ENCODE measurements at regions not wholly inside any gene's neighbourhood (a gene's known extent, or its start where the extent isn't known, plus 50 kb on each side); places are given as distances from the start of the nearest gene placed in this dataset.

DNA sequence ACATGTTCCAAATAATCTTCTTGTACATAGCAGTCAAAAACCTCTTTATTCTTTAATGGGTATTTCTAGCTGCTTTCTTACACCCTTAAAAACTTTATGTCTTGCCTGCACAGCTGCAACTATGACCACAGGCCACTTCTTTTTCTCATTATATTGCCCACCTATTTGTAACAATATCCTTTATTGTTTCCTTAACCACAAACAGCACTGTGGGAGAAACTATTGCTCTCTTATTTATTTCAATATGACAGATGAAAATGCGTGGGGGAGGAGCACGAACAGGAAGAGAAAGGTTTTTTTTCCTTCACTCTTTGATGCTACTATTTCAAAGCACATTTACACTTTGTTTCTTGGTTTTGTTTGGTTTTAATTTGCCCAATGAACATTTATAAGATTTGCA lies 253.5 kb downstream of the GJA1 start:
- TF ChIP-seq, protein P1, sequence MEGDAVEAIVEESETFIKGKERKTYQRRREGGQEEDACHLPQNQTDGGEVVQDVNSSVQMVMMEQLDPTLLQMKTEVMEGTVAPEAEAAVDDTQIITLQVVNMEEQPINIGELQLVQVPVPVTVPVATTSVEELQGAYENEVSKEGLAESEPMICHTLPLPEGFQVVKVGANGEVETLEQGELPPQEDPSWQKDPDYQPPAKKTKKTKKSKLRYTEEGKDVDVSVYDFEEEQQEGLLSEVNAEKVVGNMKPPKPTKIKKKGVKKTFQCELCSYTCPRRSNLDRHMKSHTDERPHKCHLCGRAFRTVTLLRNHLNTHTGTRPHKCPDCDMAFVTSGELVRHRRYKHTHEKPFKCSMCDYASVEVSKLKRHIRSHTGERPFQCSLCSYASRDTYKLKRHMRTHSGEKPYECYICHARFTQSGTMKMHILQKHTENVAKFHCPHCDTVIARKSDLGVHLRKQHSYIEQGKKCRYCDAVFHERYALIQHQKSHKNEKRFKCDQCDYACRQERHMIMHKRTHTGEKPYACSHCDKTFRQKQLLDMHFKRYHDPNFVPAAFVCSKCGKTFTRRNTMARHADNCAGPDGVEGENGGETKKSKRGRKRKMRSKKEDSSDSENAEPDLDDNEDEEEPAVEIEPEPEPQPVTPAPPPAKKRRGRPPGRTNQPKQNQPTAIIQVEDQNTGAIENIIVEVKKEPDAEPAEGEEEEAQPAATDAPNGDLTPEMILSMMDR (conservative IDR thresholded peaks at IDR 0.05; ENCODE audit: low read length): no peak
- peak; percentile 96 for TF ChIP-seq EZH2phosphoT487 (IDR thresholded peaks at IDR 0.05; ENCODE audit: borderline replicate concordance)

All from Loucy (cell line).